COLO829 (cell line): ENCODE measurements at regions not wholly inside any gene's neighbourhood (a gene's known extent, or its start where the extent isn't known, plus 50 kb on each side); places are given as distances from the start of the nearest gene placed in this dataset.
A peak's percentile ranks its signal among the peaks of the same experiment; 100 is the strongest.

ENCODE experiments used
- DNase-seq: peaks from one replicate; pipeline ENCODE4 v3.0.0; 2012; ENCODE audit warnings: low spot score

- no peak for DNase-seq
Observed at GRCh38 chr2:215601526-215601925, 165.7 kb upstream of the FN1 start.

GRCh38 chr2:215598376-215598975 lies 162.6 kb upstream of the FN1 start:
- no peak for DNase-seq

- no peak for DNase-seq
Observed at GRCh38 chr2:215597577-215597976, 161.7 kb upstream of the FN1 start.

- no peak for DNase-seq
Observed at GRCh38 chr2:215594766-215595165, 158.9 kb upstream of the FN1 start.

GRCh38 chr2:215590010-215590745 lies 154.3 kb upstream of the FN1 start:
- DNase-seq = no peak

GRCh38 chr2:215583881-215584280 lies 148.0 kb upstream of the FN1 start:
- no peak for DNase-seq

- no peak for DNase-seq
Observed at GRCh38 chr2:215579809-215580208, 143.9 kb upstream of the FN1 start.

- no peak for DNase-seq
Observed at GRCh38 chr2:215577356-215577755, 141.5 kb upstream of the FN1 start.

- no peak for DNase-seq
Observed at GRCh38 chr2:215576572-215576971, 140.7 kb upstream of the FN1 start.

GRCh38 chr2:215573496-215573895 lies 137.6 kb upstream of the FN1 start:
- DNase-seq = no peak

- DNase-seq = peak; percentile 45
Observed at GRCh38 chr2:215572341-215572848, 136.5 kb upstream of the FN1 start.

- DNase-seq = no peak
Observed at GRCh38 chr2:215571689-215572088, 135.8 kb upstream of the FN1 start.

GRCh38 chr2:215567504-215567903 lies 131.6 kb upstream of the FN1 start:
- DNase-seq = no peak

- DNase-seq = no peak
Observed at GRCh38 chr2:215565897-215566296, 130.0 kb upstream of the FN1 start.

- DNase-seq = no peak
Observed at GRCh38 chr2:215557701-215558100, 121.8 kb upstream of the FN1 start.

- DNase-seq = no peak
Observed at GRCh38 chr2:215556979-215557378, 121.1 kb upstream of the FN1 start.

GRCh38 chr2:215554689-215555498 lies 119.0 kb upstream of the FN1 start:
- no peak for DNase-seq

- DNase-seq = no peak
Observed at GRCh38 chr2:215553946-215554345, 118.1 kb upstream of the FN1 start.

GRCh38 chr2:215552144-215552580 lies 116.3 kb upstream of the FN1 start:
- no peak for DNase-seq

GRCh38 chr2:215550331-215550730 lies 114.5 kb upstream of the FN1 start:
- no peak for DNase-seq

GRCh38 chr2:215548714-215549113 lies 112.8 kb upstream of the FN1 start:
- DNase-seq = peak; percentile 62

GRCh38 chr2:215542690-215543089 lies 106.8 kb upstream of the FN1 start:
- no peak for DNase-seq

GRCh38 chr2:215540658-215541057 lies 104.8 kb upstream of the FN1 start:
- DNase-seq = peak; percentile 83
